Omental fat pad (tissue), 3 donors: ENCODE measurements at regions not wholly inside any gene's neighbourhood (a gene's known extent, or its start where the extent isn't known, plus 50 kb on each side); places are given as distances from the start of the nearest gene placed in this dataset.

ENCODE experiments used
- ATAC-seq: fragments of 150-250 bp; one replicate; pipeline ENCODE4 v1.9.1; 2016; ENCODE audit warnings: mild to moderate bottlenecking, moderate library complexity; ENCODE audit not compliant: low FRiP score
- DNase-seq: peaks from one replicate; pipeline ENCODE4 v3.0.0-alpha.2; 2019; ENCODE audit warnings: low spot score
- TF ChIP-seq, protein P1 (sequence below), 3 donors: fragments of 450-650 bp; IDR thresholded peaks; one replicate each; pipeline ENCODE4 v1.5.1; 2016 to 2017; ENCODE audit warnings: antibody characterized with exemption in 3 of 3, mild to moderate bottlenecking in 3 of 3, moderate library complexity in 2 of 3

- no peak for DNase-seq
- ATAC-seq = no peak
- TF ChIP-seq, protein P1, sequence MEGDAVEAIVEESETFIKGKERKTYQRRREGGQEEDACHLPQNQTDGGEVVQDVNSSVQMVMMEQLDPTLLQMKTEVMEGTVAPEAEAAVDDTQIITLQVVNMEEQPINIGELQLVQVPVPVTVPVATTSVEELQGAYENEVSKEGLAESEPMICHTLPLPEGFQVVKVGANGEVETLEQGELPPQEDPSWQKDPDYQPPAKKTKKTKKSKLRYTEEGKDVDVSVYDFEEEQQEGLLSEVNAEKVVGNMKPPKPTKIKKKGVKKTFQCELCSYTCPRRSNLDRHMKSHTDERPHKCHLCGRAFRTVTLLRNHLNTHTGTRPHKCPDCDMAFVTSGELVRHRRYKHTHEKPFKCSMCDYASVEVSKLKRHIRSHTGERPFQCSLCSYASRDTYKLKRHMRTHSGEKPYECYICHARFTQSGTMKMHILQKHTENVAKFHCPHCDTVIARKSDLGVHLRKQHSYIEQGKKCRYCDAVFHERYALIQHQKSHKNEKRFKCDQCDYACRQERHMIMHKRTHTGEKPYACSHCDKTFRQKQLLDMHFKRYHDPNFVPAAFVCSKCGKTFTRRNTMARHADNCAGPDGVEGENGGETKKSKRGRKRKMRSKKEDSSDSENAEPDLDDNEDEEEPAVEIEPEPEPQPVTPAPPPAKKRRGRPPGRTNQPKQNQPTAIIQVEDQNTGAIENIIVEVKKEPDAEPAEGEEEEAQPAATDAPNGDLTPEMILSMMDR (IDR thresholded peaks at IDR 0.05) = no peak
Observed at GRCh38 chr16:86663685-86664521, 85.6 kb downstream of the FOXL1 start.

DNA sequence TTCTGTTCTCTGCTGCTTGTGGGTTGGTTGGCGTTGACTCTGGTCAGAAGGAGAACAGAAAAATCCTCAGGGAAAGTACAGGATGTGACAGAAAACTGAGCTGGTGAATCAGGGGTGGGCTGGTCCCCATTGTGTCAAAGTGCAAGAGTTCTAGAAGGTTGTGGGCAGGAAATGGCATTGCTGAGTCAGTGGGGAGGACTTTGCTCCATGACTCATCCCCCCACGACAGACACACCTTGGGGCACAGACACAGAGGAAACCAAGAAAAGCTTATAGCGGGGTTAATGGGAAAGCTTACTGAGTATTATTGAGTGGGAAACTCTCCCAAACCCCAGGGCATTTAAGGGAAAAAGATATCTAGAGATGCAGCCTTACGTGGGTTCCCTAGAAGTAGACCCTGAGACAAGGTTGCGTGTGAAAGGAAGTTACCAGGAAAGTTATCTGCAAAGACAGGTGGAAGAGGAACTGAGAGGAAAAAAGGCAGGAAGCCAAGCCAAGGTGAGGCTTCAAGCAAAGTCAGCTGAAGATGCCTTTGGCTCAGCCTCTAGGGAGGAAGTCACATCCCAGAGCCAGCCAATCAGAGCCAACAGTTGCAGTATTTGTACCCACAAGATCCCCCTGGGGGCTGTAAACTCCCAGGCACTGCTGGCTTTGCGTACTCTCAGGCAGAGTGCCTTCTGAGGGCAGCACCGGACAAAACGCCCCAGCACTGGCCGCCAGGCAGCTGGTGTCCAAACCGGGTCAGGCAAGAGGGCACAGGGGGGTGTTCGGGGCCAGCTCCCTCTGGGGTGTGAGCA is 86.4 kb downstream of the FOXL1 start:
- TF ChIP-seq, protein P1 (IDR thresholded peaks at IDR 0.05) = no peak
- ATAC-seq = no peak
- DNase-seq = no peak

DNA sequence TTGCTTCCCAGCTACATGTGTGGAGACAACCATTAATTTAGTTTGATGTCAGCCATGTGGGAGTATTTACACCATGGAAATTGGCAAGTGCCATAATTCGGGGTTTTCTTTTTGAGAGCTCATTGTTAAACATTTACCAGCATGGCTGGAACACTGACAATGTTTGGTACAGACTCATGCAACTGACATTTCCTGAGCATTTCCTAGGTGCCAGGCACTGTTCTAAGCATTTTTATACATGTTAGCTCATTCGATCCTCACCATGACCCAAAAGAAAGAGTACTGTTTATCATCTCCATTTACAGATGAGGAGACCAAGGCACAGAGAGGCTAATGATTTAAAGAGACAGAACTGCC is 86.9 kb downstream of the FOXL1 start:
- ATAC-seq (no peak), DNase-seq (no peak)
- TF ChIP-seq, protein P1 (IDR thresholded peaks at IDR 0.05) = no peak

DNA sequence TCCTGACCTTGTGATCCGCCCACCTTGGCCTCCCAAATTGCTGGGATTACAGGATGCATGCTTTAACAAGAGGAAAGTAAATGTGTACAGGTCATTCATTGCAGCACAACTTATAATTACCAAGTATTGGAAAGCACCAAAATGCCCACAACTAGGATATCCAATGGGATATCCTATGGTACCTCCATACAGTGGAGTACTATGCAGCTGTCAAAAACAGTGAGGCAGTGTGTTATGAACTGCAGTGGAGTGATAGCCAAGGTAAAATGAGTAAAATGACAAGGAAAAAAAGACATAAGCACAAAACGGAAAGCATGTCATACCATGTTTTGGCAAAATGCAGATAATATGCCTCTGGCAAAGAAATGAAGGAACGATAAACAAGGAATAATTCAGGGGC is 87.6 kb downstream of the FOXL1 start:
- DNase-seq = no peak
- TF ChIP-seq, protein P1 (IDR thresholded peaks at IDR 0.05) = no peak
- no peak for ATAC-seq

- DNase-seq (no peak), ATAC-seq (no peak)
- TF ChIP-seq, protein P1 (IDR thresholded peaks at IDR 0.05) = no peak
Observed at GRCh38 chr16:86667035-86667434, 88.7 kb downstream of the FOXL1 start.

- DNase-seq (no peak), ATAC-seq (no peak)
- TF ChIP-seq, protein P1 (IDR thresholded peaks at IDR 0.05) = no peak
Observed at GRCh38 chr16:86668136-86668910, 90.0 kb downstream of the FOXL1 start.
